K562 (cell line): ENCODE measurements at regions not wholly inside any gene's neighbourhood (a gene's known extent, or its start where the extent isn't known, plus 50 kb on each side); places are given as distances from the start of the nearest gene placed in this dataset.

Source experiments
- ASH1L ChIP-seq: fragments of 450-650 bp; IDR thresholded peaks from 2 replicates; pipeline ENCODE4 v1.6.1; 2018; ENCODE audit warnings: borderline replicate concordance, mild to moderate bottlenecking, low read depth; ENCODE audit not compliant: partially characterized antibody
- BDP1 ChIP-seq: IDR thresholded peaks from 3 replicates; pipeline ENCODE4 v1.6.1; 2011; ENCODE audit not compliant: insufficient read length, insufficient read depth
- BRCA1 ChIP-seq, 2 experiments: fragments of 450-650 bp in 1 of 2; sonication (generic) in 1 of 2; formaldehyde crosslinking in 1 of 2; IDR thresholded peaks; 2 replicates each; pipeline versions ENCODE4 v1.5.0 to v1.6.1; 2017 to 2020; ENCODE audit warnings: mild to moderate bottlenecking in 1 of 2, missing genetic modification reagents in 1 of 2
- CHD7 ChIP-seq: fragments of 200-600 bp; sonication (generic); IDR thresholded peaks from one replicate; pipeline ENCODE4 v1.6.1; 2012; ENCODE audit warnings: mild to moderate bottlenecking, low read depth, low read length, inconsistent platforms
- ETS1 ChIP-seq: conservative IDR thresholded peaks from 2 replicates; pipeline ENCODE4 v1.6.1; 2011; ENCODE audit warnings: low read depth, mild to moderate bottlenecking, low read length; ENCODE audit not compliant: control insufficient read depth
- HNRNPH1 ChIP-seq: fragments of 200-400 bp; formaldehyde crosslinking; optimal IDR thresholded peaks from 2 replicates; pipeline ENCODE3; 2017; ENCODE audit warnings: low read depth, mild to moderate bottlenecking, low read length, moderate library complexity
- NFATC3 ChIP-seq: fragments of 450-650 bp; IDR thresholded peaks from 2 replicates; pipeline ENCODE4 v1.6.1; 2017; ENCODE audit warnings: mild to moderate bottlenecking
- SIX5 ChIP-seq, 2 experiments: IDR thresholded peaks; 2 replicates each; pipeline ENCODE4 v1.6.1; 2011; ENCODE audit warnings: low read length in 2 of 2, borderline replicate concordance in 1 of 2, low read depth in 1 of 2, mild to moderate bottlenecking in 1 of 2, moderate library complexity in 1 of 2; ENCODE audit not compliant: insufficient read depth in 1 of 2

- TF ChIP-seq CHD7, result no peak
- no peak for TF ChIP-seq BRCA1 (IDR thresholded peaks at IDR 0.05)
- TF ChIP-seq BRCA1 (CRISPR knock-in tag; IDR thresholded peaks at IDR 0.05), result no peak
- TF ChIP-seq NFATC3, result no peak
- no peak for TF ChIP-seq ASH1L
- TF ChIP-seq SIX5 (IDR thresholded peaks at IDR 0.05; ENCODE audit: borderline replicate concordance in 1 of 2, insufficient read depth in 1 of 2, low read depth in 1 of 2, low read length in 2 of 2), result no peak
- no peak for TF ChIP-seq BDP1
- no peak for TF ChIP-seq ETS1
- no peak for TF ChIP-seq HNRNPH1
Measured at GRCh38 chr6:12473494-12473893, 183.3 kb downstream of the EDN1 start (continued).
